Loucy (cell line): ENCODE measurements at regions not wholly inside any gene's neighbourhood (a gene's known extent, or its start where the extent isn't known, plus 50 kb on each side); places are given as distances from the start of the nearest gene placed in this dataset.

Source experiments
- CTCF ChIP-seq: fragments of 200-600 bp; sonication (generic); conservative IDR thresholded peaks from 2 replicates; pipeline ENCODE4 v1.5.1; 2014; ENCODE audit warnings: mild to moderate bottlenecking, antibody characterized with exemption, low read length
- EZH2phosphoT487 ChIP-seq: fragments of 200-600 bp; IDR thresholded peaks from 2 replicates; pipeline ENCODE4 v1.6.1; 2018; ENCODE audit warnings: antibody characterized with exemption, mild to moderate bottlenecking, moderate library complexity, borderline replicate concordance

DNA sequence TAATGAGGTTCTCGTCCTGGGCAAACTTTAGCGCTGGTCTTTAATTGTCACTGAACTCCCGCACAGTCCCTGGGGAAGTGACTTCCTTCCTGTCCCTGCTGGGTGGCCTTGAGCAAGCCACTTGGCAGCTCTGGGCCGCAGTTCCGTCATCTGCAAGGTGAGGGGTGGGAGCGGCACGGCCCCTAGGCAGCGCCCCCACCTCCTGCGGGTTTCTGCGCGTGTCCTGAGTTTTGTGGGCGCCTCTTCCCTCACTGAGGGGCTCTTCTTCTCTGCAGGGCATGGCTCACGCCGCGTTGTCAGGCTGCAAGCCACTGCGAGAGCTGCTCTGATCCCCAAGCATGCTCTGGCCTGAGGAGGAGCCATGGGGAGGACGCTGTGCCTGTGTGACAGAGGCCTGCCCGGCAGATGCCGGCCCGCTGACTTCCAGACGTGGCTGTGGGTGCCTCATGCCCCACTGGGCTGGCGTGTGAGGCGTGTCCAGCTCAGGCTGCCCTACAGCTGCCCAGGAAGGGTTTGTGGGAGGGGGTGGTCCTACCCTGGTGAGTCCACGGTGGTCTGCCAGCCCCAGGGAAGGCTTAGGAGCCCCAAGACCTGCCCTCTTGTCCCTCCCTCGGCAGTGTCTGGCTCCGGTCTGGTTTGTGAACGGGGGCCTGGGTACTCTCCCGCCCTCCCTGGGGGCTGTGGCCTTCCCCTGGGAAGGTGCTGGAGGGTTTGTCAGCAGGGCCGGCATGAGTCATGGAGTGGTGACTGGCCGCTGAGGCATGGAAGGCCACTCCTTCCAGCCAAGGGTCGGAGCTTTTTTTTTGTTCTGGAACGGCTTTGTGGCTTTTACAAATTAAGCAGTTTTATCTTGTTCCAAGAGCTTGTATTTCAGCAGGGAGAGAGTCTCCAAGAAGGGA is 182.0 kb downstream of the SEC14L1 start:
- no peak for TF ChIP-seq CTCF
- no peak for TF ChIP-seq EZH2phosphoT487
